ENCODE measurements at regions not wholly inside any gene's neighbourhood (a gene's known extent, or its start where the extent isn't known, plus 50 kb on each side); places are given as distances from the start of the nearest gene placed in this dataset.
A peak's percentile ranks its signal among the peaks of the same experiment; 100 is the strongest.

GRCh38 chr18:39058386-39059000 is 1492.9 kb upstream of the CELF4 start:
- Mint-ChIP-seq H3K9me3 (no peaks in the 10 kb centered on the region), H3K4me1 (no peaks in the 10 kb centered on the region; the same call in 2 of the 3 replicates), H3K4me3 (no peak overlapping the region), H3K27ac (no peak overlapping the region), H3K36me3 (ENCODE audit: low read depth) (no peaks in the 10 kb centered on the region), H3K27me3 (ENCODE audit: insufficient read depth, low read depth, poor library complexity) (no peaks in the 10 kb centered on the region)
- Histone ChIP-seq H3K9me2 (ENCODE audit: insufficient read depth) (no peaks in the 10 kb centered on the region; the same call in none of the 2 replicates), H3K4me1 (ENCODE audit: insufficient read depth) (peaks cover 3% of the 10 kb centered on the region; the same call in 1 of the 2 replicates), H3K79me2 (replicated peaks; ENCODE audit: insufficient read depth) (no peaks in the 10 kb centered on the region), H3K27me3 (ENCODE audit: insufficient read depth) (no peaks in the 10 kb centered on the region), H3K27ac (ENCODE audit: low read depth) (no peak overlapping the region), H3K4me2 (no peak overlapping the region), H4K20me1 (replicated peaks; ENCODE audit: insufficient read depth) (no peaks in the 10 kb centered on the region), H3K4me3 (no peak overlapping the region), H3K36me3 (ENCODE audit: insufficient read depth) (no peaks in the 10 kb centered on the region), H2AFZ (0 out of 2 replicates have a peak overlapping the region, but pooled peaks have one; percentile 25), H3F3A (replicated peaks; ENCODE audit: low read depth) (no peaks in the 10 kb centered on the region)
- TF ChIP-seq EZH2phosphoT487 (IDR thresholded peaks at IDR 0.05; ENCODE audit: unreplicated experiment): no peak
- DNase-seq (ENCODE audit: low spot score): no peak
- ATAC-seq: no peak

GRCh38 chr18:39057423-39058064 is 1491.9 kb upstream of the CELF4 start:
- Mint-ChIP-seq H3K36me3 (ENCODE audit: low read depth) (no peaks in the 10 kb centered on the region), H3K27ac (no peak overlapping the region), H3K27me3 (ENCODE audit: insufficient read depth, low read depth, poor library complexity) (no peaks in the 10 kb centered on the region), H3K9me3 (no peaks in the 10 kb centered on the region), H3K4me1 (peaks cover 2% of the 10 kb centered on the region; the same call in 1 of the 3 replicates), H3K4me3 (no peak overlapping the region)
- Histone ChIP-seq H3K27ac (ENCODE audit: low read depth) (no peak overlapping the region), H3K4me1 (ENCODE audit: insufficient read depth) (peaks cover 6% of the 10 kb centered on the region; the same call in 1 of the 2 replicates), H3K9me2 (ENCODE audit: insufficient read depth) (no peaks in the 10 kb centered on the region; the same call in 1 of the 2 replicates), H2AFZ (0 out of 2 replicates have a peak overlapping the region, but pooled peaks have one; percentile 48), H3K4me2 (no peak overlapping the region), H4K20me1 (replicated peaks; ENCODE audit: insufficient read depth) (no peaks in the 10 kb centered on the region), H3K36me3 (ENCODE audit: insufficient read depth) (no peaks in the 10 kb centered on the region), H3K79me2 (replicated peaks; ENCODE audit: insufficient read depth) (no peaks in the 10 kb centered on the region), H3K4me3 (no peak overlapping the region), H3F3A (replicated peaks; ENCODE audit: low read depth) (no peaks in the 10 kb centered on the region), H3K27me3 (ENCODE audit: insufficient read depth) (no peaks in the 10 kb centered on the region)
- ATAC-seq (no peak), DNase-seq (ENCODE audit: low spot score) (no peak)
- TF ChIP-seq ETS1 (IDR thresholded peaks at IDR 0.05) (no peak), REST (IDR thresholded peaks at IDR 0.05; ENCODE audit: unreplicated experiment) (no peak), ZNF114 (CRISPR knock-in tag; IDR thresholded peaks at IDR 0.05) (no peak), ZNF462 (CRISPR knock-in tag; IDR thresholded peaks at IDR 0.05) (no peak), CREB1 (CRISPR knock-in tag; IDR thresholded peaks at IDR 0.05; ENCODE audit: low read depth) (no peak), POLR2AphosphoS5 (IDR thresholded peaks at IDR 0.05; ENCODE audit: low read depth) (no peak)

Data from GM23338 (cell line).